Lower lobe of right lung (tissue), 2 donors: ENCODE measurements at regions not wholly inside any gene's neighbourhood (a gene's known extent, or its start where the extent isn't known, plus 50 kb on each side); places are given as distances from the start of the nearest gene placed in this dataset.

Experiments used
- ATAC-seq, 2 donors: fragments of 200-7000 bp; cut with Tn5 transposase; one replicate each; pipeline ENCODE4 v1.9.1; 2020 to 2022; ENCODE audit warnings: mild to moderate bottlenecking in 2 of 2, moderate library complexity in 2 of 2
- DNase-seq: peaks from one replicate; pipeline ENCODE4 v3.0.0-alpha.2; 2020
- H3K27ac ChIP-seq: fragments of 200-600 bp; one replicate; pipeline ENCODE4 v1.8.0; 2022
- H3K27me3 ChIP-seq: fragments of 200-600 bp; one replicate; pipeline ENCODE4 v1.8.0; 2022; ENCODE audit warnings: low read depth
- H3K36me3 ChIP-seq: fragments of 200-600 bp; one replicate; pipeline ENCODE4 v1.8.0; 2022; ENCODE audit warnings: mild to moderate bottlenecking
- H3K4me1 ChIP-seq: fragments of 200-600 bp; one replicate; pipeline ENCODE4 v1.8.0; 2022
- H3K4me3 ChIP-seq: fragments of 200-600 bp; one replicate; pipeline ENCODE4 v1.8.0; 2022; ENCODE audit warnings: mild to moderate bottlenecking
- H3K9me3 ChIP-seq: fragments of 200-600 bp; one replicate; pipeline ENCODE4 v1.8.0; 2022
- CTCF ChIP-seq: fragments of 200-600 bp; IDR thresholded peaks from one replicate; pipeline ENCODE4 v1.8.0; 2022; ENCODE audit warnings: antibody characterized with exemption, mild to moderate bottlenecking
- intact Hi-C: fragments of 100-400 bp; cut with DNase I; formaldehyde crosslinking; loops from one replicate; pipeline ENCODE4 v1.11.0; 2022
- donor health status: DM: no; HTN: yes; CAD: no; lungs with severe emphysema.

DNA sequence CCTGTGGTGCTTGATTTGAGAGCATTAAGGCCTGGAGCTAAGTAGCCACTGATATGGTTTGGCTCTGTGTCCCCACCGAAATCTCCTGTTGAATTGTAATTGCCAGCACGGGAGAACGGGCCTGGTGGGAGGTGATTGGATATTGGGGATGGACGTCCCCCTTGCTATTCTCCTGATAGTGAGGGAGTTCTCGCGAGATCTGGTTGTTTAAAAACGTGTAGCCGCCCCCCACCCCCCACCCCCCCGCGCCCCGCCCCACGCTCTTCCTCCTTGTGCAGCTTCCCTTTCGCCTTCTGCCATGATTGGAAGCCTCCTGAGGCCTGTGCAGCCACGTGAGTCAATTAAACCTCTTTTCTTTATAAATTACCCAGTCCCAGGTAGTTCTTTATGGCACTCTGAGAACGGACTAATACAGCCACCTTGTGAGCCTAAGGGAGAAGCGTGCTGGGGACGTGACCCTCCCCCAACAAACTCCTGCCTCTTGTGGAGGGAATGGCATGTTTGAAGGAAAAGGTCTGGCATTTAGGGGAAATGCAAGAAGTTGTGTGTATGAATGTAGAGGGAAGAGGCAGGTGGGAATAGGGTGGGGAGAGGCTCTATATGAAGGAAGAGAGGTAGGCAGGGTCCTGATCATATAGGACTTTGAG lies 118.0 kb upstream of the KMT2C start:
- intact Hi-C loops: no loop called here
- no peak for ATAC-seq

DNA sequence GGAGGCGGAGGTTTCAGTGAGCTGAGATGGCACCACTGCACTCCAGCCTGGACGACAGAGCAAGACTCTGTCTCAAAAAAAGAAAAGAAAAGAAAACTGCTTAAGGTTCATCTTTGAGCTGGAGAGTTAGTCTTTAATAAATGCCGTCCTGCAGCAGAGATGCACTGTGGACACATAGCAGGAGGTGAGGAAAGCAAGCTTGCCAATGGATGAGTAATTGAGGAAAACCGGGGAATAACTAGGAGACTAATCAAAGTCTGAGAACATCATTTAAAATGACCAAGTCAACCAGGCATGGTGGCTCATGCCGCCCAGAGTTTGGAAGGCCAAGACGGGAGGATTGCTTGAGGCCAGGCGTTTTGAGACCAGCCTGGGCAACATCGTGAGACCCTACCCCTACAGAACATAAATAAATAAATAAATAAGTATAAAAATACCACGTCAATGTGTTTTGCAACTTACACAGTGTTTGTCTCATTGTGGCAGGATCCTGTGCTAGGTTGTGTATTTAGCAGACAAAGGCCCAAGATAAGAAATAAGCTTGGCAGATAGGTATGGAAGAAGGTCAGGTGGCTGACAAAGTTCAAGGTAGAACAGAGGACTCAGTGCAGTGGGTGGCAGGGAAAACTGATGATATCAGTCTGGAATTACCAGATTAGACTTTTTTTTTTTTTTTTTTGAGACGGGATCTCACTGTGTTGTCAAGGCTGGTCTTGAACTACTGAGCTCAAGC lies 115.7 kb upstream of the KMT2C start:
- Histone ChIP-seq H3K27me3 (no peaks in the 10 kb centered on the region), H3K36me3 (no peaks in the 10 kb centered on the region), H3K4me3 (no peak overlapping the region), H3K27ac (no peak overlapping the region), H3K9me3 (no peaks in the 10 kb centered on the region), H3K4me1 (no peaks in the 10 kb centered on the region)
- DNase-seq (no peak), ATAC-seq (no peak)
- TF ChIP-seq CTCF: no peak
- intact Hi-C loops: no loop called here

More for the DNA sequence above, 118.0 kb upstream of the KMT2C start:
- TF ChIP-seq CTCF: no peak
- Histone ChIP-seq H3K4me3 (no peak overlapping the region), H3K27ac (no peak overlapping the region), H3K27me3 (no peaks in the 10 kb centered on the region), H3K4me1 (no peaks in the 10 kb centered on the region), H3K9me3 (no peaks in the 10 kb centered on the region), H3K36me3 (no peaks in the 10 kb centered on the region)
- no peak for DNase-seq

DNA sequence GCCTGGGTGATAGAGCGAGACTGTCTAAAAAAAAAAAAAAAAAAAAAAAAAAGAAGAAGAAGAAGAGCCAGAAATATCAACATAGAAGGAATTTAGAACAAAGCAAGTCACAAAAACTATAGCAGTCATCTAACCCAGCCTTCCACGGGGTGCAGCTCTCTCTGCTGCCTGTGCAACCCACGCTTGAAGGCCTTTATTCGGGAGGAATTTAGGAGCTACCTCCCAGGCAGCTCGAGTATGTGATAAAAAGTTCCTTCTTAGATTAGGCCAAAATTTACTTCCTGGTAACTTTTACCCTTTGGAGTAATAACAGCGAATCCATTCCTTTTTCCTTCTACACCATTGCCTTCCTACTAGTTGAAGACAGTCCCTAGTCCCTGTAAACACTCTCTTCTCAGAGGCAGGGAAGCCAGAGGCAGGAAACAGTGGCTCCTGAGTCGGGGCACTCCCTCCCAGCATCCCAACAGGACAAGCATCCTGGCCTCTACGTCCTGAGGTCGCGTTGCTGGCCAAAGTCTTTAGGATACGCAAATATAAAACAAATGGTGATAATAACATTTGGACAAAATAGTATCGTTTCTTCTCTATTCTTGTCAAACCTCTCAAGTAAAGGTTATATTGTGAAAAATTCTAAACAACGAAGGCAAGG lies 109.3 kb upstream of the KMT2C start:
- no peak for DNase-seq
- Histone ChIP-seq H3K36me3 (no peaks in the 10 kb centered on the region), H3K27ac (no peak overlapping the region), H3K4me1 (no peaks in the 10 kb centered on the region), H3K9me3 (no peaks in the 10 kb centered on the region), H3K27me3 (no peaks in the 10 kb centered on the region), H3K4me3 (no peak overlapping the region)
- intact Hi-C loops: no loop called here
- ATAC-seq: no peak
- TF ChIP-seq CTCF: no peak

- DNase-seq: no peak
- no peaks in the 10 kb centered on the region for H3K36me3 ChIP-seq
- TF ChIP-seq CTCF: no peak
- intact Hi-C loops: no loop called here
- H3K9me3 ChIP-seq: no peaks in the 10 kb centered on the region
- no peak overlapping the region for H3K27ac ChIP-seq
- no peak for ATAC-seq
- H3K4me1 ChIP-seq: no peaks in the 10 kb centered on the region
- no peak overlapping the region for H3K4me3 ChIP-seq
- H3K27me3 ChIP-seq: no peaks in the 10 kb centered on the region
Measured at GRCh38 chr7:152544481-152544927, 108.7 kb upstream of the KMT2C start.

GRCh38 chr7:152543799-152544198 lies 108.0 kb upstream of the KMT2C start:
- no peak for TF ChIP-seq CTCF
- ATAC-seq: no peak
- Histone ChIP-seq H3K36me3 (no peaks in the 10 kb centered on the region), H3K9me3 (no peaks in the 10 kb centered on the region), H3K27me3 (no peaks in the 10 kb centered on the region), H3K4me1 (no peaks in the 10 kb centered on the region), H3K4me3 (no peak overlapping the region), H3K27ac (no peak overlapping the region)
- no peak for DNase-seq
- intact Hi-C loops: no loop called here
